Natural killer cell (primary cell): ENCODE measurements at regions not wholly inside any gene's neighbourhood (a gene's known extent, or its start where the extent isn't known, plus 50 kb on each side); places are given as distances from the start of the nearest gene placed in this dataset.

Experiments
- ATAC-seq, 3 donors: fragments of 150-1000 bp in 2 of 3; fragments of 200-7000 bp in 1 of 3; cut with Tn5 transposase; 1 replicate in 1 of 3; 2 replicates in 2 of 3; pipeline ENCODE4 v1.10.0; 2021; ENCODE audit warnings: mild to moderate bottlenecking in 2 of 3, moderate library complexity in 2 of 3
- DNase-seq, 2 donors: peaks; one replicate each; pipeline versions ENCODE4 v3.0.0 to v3.0.0-alpha.2; 2013 to 2021; ENCODE audit warnings: mixed read lengths in 1 of 2
- H3K27ac ChIP-seq: one replicate; pipeline ENCODE4 v1.5.1; 2013; ENCODE audit warnings: mild to moderate bottlenecking, low read length
- H3K27me3 ChIP-seq: one replicate; pipeline ENCODE4 v1.6.1; 2013; ENCODE audit warnings: low read length; ENCODE audit not compliant: control insufficient read depth, insufficient read depth
- H3K36me3 ChIP-seq: one replicate; pipeline ENCODE4 v1.6.1; 2013; ENCODE audit warnings: low read length; ENCODE audit not compliant: control insufficient read depth, insufficient read depth
- H3K4me1 ChIP-seq: one replicate; pipeline ENCODE4 v1.6.1; 2013; ENCODE audit warnings: low read length; ENCODE audit not compliant: control insufficient read depth, insufficient read depth
- H3K4me3 ChIP-seq: one replicate; pipeline ENCODE4 v1.5.1; 2013; ENCODE audit warnings: low read length
- H3K9me3 ChIP-seq: one replicate; pipeline ENCODE4 v1.6.1; 2013; ENCODE audit warnings: low read length; ENCODE audit not compliant: control insufficient read depth, insufficient read depth
- H3K27ac Mint-ChIP-seq, 2 donors: one replicate each; pipeline ENCODE4 v1.8.0; 2022; ENCODE audit warnings: mild to moderate bottlenecking in 2 of 2, mixed read lengths in 2 of 2, moderate library complexity in 1 of 2
- H3K27me3 Mint-ChIP-seq, 2 donors: one replicate each; pipeline ENCODE4 v1.8.0; 2022; ENCODE audit warnings: low read depth in 2 of 2, mixed read lengths in 2 of 2
- H3K36me3 Mint-ChIP-seq: one replicate; pipeline ENCODE4 v1.8.0; 2022; ENCODE audit warnings: mixed read lengths
- H3K4me1 Mint-ChIP-seq, 2 donors: one replicate each; pipeline ENCODE4 v1.8.0; 2022; ENCODE audit warnings: mixed read lengths in 2 of 2
- H3K4me3 Mint-ChIP-seq: one replicate; pipeline ENCODE4 v1.8.0; 2022; ENCODE audit warnings: mild to moderate bottlenecking, moderate library complexity, mixed read lengths
- H3K9me3 Mint-ChIP-seq, 2 donors: one replicate each; pipeline ENCODE4 v1.8.0; 2022; ENCODE audit warnings: mixed read lengths in 2 of 2
- CTCF ChIP-seq: fragments of 200-600 bp; IDR thresholded peaks from one replicate; pipeline ENCODE4 v1.8.0; 2022; ENCODE audit warnings: antibody characterized with exemption
- WGBS: methylation state at CpG from one replicate; pipeline ENCODE4 v1.1.7; 2013; ENCODE audit warnings: missing lambda C conversion rate; ENCODE audit not compliant: insufficient coverage; 5-methylcytosine and 5-hydroxymethylcytosine counted together
- intact Hi-C: fragments of 100-400 bp; cut with micrococcal nuclease; formaldehyde crosslinking; loops from one replicate; pipeline ENCODE4 v1.14.2; 2022

- 67% methylated on average over 4 of the region's 4 CpGs for WGBS
- intact Hi-C loops = no loop called here
These were observed 88.8 kb upstream of the C3orf80 start for GRCh38 chr3:160136421-160136820.

GRCh38 chr3:160139291-160139690 lies 85.9 kb upstream of the C3orf80 start:
- Mint-ChIP-seq H3K36me3 (no peaks in the 10 kb centered on the region), H3K4me1 (peaks cover 0 to 12% of the 10 kb centered on the region in 2 donors), H3K4me3 (no peak overlapping the region), H3K27ac (no peak overlapping the region), H3K9me3 (peaks cover 0 to 2% of the 10 kb centered on the region in 2 donors), H3K27me3 (peaks cover 0 to 2% of the 10 kb centered on the region in 2 donors)
- Histone ChIP-seq H3K36me3 (no peaks in the 10 kb centered on the region), H3K4me1 (no peaks in the 10 kb centered on the region), H3K9me3 (no peaks in the 10 kb centered on the region), H3K4me3 (no peak overlapping the region), H3K27ac (no peak overlapping the region), H3K27me3 (no peaks in the 10 kb centered on the region)
- DNase-seq (no peak), ATAC-seq (no peak)
- no peak for TF ChIP-seq CTCF
- 69% methylated on average over 2 of the region's 3 CpGs for WGBS
- intact Hi-C loops = no loop called here

More at GRCh38 chr3:160136421-160136820, 88.8 kb upstream of the C3orf80 start:
- Mint-ChIP-seq H3K9me3 (no peaks in the 10 kb centered on the region), H3K27me3 (no peaks in the 10 kb centered on the region), H3K4me3 (no peak overlapping the region), H3K27ac (no peak overlapping the region), H3K4me1 (peaks cover 0 to 12% of the 10 kb centered on the region in 2 donors), H3K36me3 (no peaks in the 10 kb centered on the region)
- no peaks in the 10 kb centered on the region for H3K27me3 ChIP-seq
- DNase-seq = no peak
- ATAC-seq = no peak
- no peaks in the 10 kb centered on the region for H3K9me3 ChIP-seq
- no peak overlapping the region for H3K27ac ChIP-seq
- H3K4me3 ChIP-seq = no peak overlapping the region
- no peaks in the 10 kb centered on the region for H3K36me3 ChIP-seq
- TF ChIP-seq CTCF = no peak
- H3K4me1 ChIP-seq = no peaks in the 10 kb centered on the region

- no peak overlapping the region for H3K4me3 ChIP-seq
- H3K9me3 Mint-ChIP-seq = peaks cover 0 to 2% of the 10 kb centered on the region in 2 donors
- no peaks in the 10 kb centered on the region for H3K36me3 Mint-ChIP-seq
- no peak overlapping the region for H3K27ac ChIP-seq
- no peaks in the 10 kb centered on the region for H3K4me1 ChIP-seq
- peaks cover 0 to 2% of the 10 kb centered on the region in 2 donors for H3K27me3 Mint-ChIP-seq
- H3K4me3 Mint-ChIP-seq = no peak overlapping the region
- ATAC-seq (no peak), DNase-seq (no peak)
- no peaks in the 10 kb centered on the region for H3K9me3 ChIP-seq
- 91% methylated on average over 2 of the region's 2 CpGs for WGBS
- no peak overlapping the region for H3K27ac Mint-ChIP-seq
- no peaks in the 10 kb centered on the region for H3K27me3 ChIP-seq
- H3K36me3 ChIP-seq = no peaks in the 10 kb centered on the region
- intact Hi-C loops = no loop called here
- H3K4me1 Mint-ChIP-seq = peaks cover 0 to 7% of the 10 kb centered on the region in 2 donors
- no peak for TF ChIP-seq CTCF
These were observed 84.5 kb upstream of the C3orf80 start for GRCh38 chr3:160140756-160141155.

GRCh38 chr3:160141485-160142185 lies 83.6 kb upstream of the C3orf80 start:
- no peak for TF ChIP-seq CTCF
- Mint-ChIP-seq H3K4me1 (no peaks in the 10 kb centered on the region), H3K36me3 (no peaks in the 10 kb centered on the region), H3K9me3 (peaks cover 0 to 2% of the 10 kb centered on the region in 2 donors), H3K27me3 (peaks cover 0 to 2% of the 10 kb centered on the region in 2 donors), H3K4me3 (no peak overlapping the region), H3K27ac (no peak overlapping the region)
- no peaks in the 10 kb centered on the region for H3K9me3 ChIP-seq
- WGBS = 67% methylated on average over 2 of the region's 4 CpGs
- no peak overlapping the region for H3K4me3 ChIP-seq
- H3K36me3 ChIP-seq = no peaks in the 10 kb centered on the region
- ATAC-seq = no peak
- DNase-seq = no peak
- intact Hi-C loops = no loop called here
- no peaks in the 10 kb centered on the region for H3K4me1 ChIP-seq
- no peaks in the 10 kb centered on the region for H3K27me3 ChIP-seq
- H3K27ac ChIP-seq = no peak overlapping the region
